Glutamatergic neuron (in vitro differentiated cells): ENCODE measurements at regions not wholly inside any gene's neighbourhood (a gene's known extent, or its start where the extent isn't known, plus 50 kb on each side); places are given as distances from the start of the nearest gene placed in this dataset.

Experiments
- DNase-seq: peaks from one replicate; pipeline ENCODE4 v3.0.0; 2022
- H3K27ac Mint-ChIP-seq: one replicate; pipeline ENCODE4 v1.8.0; 2020; ENCODE audit warnings: mild to moderate bottlenecking, mixed read lengths, inconsistent platforms; ENCODE audit not compliant: unreplicated experiment
- H3K27me3 Mint-ChIP-seq: one replicate; pipeline ENCODE4 v1.8.0; 2020; ENCODE audit warnings: mild to moderate bottlenecking, moderate library complexity, mixed read lengths, inconsistent platforms; ENCODE audit not compliant: unreplicated experiment
- H3K36me3 Mint-ChIP-seq: one replicate; pipeline ENCODE4 v1.8.0; 2020; ENCODE audit warnings: mild to moderate bottlenecking, mixed read lengths, inconsistent platforms; ENCODE audit not compliant: unreplicated experiment
- H3K4me1 Mint-ChIP-seq: one replicate; pipeline ENCODE4 v1.8.0; 2020; ENCODE audit warnings: mild to moderate bottlenecking, low read depth, mixed read lengths, inconsistent platforms; ENCODE audit not compliant: unreplicated experiment
- H3K4me3 Mint-ChIP-seq: one replicate; pipeline ENCODE4 v1.8.0; 2020; ENCODE audit warnings: mild to moderate bottlenecking, mixed read lengths, inconsistent platforms; ENCODE audit not compliant: unreplicated experiment
- H3K9me3 Mint-ChIP-seq: one replicate; pipeline ENCODE4 v1.8.0; 2020; ENCODE audit warnings: mild to moderate bottlenecking, moderate library complexity, mixed read lengths, inconsistent platforms; ENCODE audit not compliant: unreplicated experiment
- TF ChIP-seq, protein P1 (sequence below): fragments of 200-600 bp; sonication (generic); IDR thresholded peaks from one replicate; pipeline ENCODE4 v1.5.0; 2021; ENCODE audit not compliant: partially characterized antibody, unreplicated experiment

DNA sequence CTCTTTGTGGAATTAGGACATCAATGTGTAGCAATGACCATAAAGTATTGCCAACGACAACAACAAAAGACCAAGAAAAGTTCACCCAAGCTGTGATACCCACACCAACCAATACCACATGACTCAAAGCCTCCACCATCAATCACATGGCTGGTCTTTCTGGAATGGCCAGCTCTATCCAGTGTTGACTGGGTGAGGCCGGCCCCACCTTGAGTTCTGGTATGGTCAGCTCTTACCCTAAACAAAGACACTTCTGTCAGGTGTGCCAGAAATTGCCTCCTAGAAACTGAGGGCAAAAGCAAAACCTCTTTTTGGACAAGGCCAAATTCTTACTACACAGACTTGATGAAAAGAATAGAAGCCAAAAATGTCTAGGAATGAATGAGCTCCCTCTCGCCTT, 331.5 kb downstream of the ZNF608 start:
- Mint-ChIP-seq H3K36me3 (no peaks in the 10 kb centered on the region), H3K9me3 (no peaks in the 10 kb centered on the region), H3K27ac (no peak overlapping the region), H3K4me1 (peaks cover 4% of the 10 kb centered on the region), H3K4me3 (no peak overlapping the region), H3K27me3 (no peaks in the 10 kb centered on the region)
- TF ChIP-seq, protein P1, sequence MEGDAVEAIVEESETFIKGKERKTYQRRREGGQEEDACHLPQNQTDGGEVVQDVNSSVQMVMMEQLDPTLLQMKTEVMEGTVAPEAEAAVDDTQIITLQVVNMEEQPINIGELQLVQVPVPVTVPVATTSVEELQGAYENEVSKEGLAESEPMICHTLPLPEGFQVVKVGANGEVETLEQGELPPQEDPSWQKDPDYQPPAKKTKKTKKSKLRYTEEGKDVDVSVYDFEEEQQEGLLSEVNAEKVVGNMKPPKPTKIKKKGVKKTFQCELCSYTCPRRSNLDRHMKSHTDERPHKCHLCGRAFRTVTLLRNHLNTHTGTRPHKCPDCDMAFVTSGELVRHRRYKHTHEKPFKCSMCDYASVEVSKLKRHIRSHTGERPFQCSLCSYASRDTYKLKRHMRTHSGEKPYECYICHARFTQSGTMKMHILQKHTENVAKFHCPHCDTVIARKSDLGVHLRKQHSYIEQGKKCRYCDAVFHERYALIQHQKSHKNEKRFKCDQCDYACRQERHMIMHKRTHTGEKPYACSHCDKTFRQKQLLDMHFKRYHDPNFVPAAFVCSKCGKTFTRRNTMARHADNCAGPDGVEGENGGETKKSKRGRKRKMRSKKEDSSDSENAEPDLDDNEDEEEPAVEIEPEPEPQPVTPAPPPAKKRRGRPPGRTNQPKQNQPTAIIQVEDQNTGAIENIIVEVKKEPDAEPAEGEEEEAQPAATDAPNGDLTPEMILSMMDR = no peak
- DNase-seq = no peak

GRCh38 chr5:124410539-124411488, 335.6 kb downstream of the ZNF608 start:
- TF ChIP-seq, protein P1 = no peak
- no peak overlapping the region for H3K4me3 Mint-ChIP-seq
- H3K36me3 Mint-ChIP-seq = no peaks in the 10 kb centered on the region
- no peak for DNase-seq
- H3K27ac Mint-ChIP-seq = no peak overlapping the region
- H3K9me3 Mint-ChIP-seq = no peaks in the 10 kb centered on the region
- no peaks in the 10 kb centered on the region for H3K4me1 Mint-ChIP-seq
- H3K27me3 Mint-ChIP-seq = no peaks in the 10 kb centered on the region

DNA sequence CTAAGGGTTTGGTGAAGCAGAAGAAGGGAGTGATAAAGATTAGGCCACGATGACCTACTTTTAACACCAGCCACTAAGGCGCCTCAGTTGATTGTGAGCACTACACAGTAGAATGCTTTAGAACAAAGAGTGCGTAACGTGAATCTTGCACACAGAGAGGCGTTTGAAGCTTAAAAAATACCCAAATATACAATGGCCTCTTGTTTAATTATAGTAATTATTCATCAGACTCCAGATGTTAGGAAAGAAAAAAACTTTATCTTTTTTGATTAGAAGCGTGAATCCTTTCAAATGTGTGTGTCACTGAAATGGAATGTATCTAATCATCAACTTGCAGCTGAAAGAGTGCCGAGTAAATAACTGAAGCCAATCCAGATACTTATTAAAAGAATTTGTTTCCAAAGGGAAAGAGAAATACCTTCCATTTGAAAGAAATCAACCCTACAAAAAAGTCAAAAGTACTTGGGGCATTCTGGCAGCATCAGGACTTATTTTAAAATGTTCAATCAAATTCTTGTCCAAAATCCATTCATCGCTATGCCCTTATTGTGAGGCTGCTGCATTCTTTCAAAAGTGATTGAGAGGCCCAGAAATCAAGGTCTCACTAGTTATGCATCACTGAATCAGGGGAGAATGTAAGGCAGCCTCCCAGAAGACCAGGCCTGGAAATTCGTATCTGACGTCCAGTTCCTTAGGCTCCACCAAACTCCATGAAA, 337.5 kb downstream of the ZNF608 start:
- H3K4me1 Mint-ChIP-seq = no peaks in the 10 kb centered on the region
- H3K27me3 Mint-ChIP-seq = no peaks in the 10 kb centered on the region
- H3K36me3 Mint-ChIP-seq = no peaks in the 10 kb centered on the region
- TF ChIP-seq, protein P1 = no peak
- H3K4me3 Mint-ChIP-seq = no peak overlapping the region
- no peaks in the 10 kb centered on the region for H3K9me3 Mint-ChIP-seq
- H3K27ac Mint-ChIP-seq = no peak overlapping the region
- DNase-seq = no peak

GRCh38 chr5:124404796-124405195, 341.6 kb downstream of the ZNF608 start:
- no peaks in the 10 kb centered on the region for H3K27me3 Mint-ChIP-seq
- H3K27ac Mint-ChIP-seq = no peak overlapping the region
- H3K4me1 Mint-ChIP-seq = peaks cover 2% of the 10 kb centered on the region
- H3K36me3 Mint-ChIP-seq = no peaks in the 10 kb centered on the region
- DNase-seq = no peak
- TF ChIP-seq, protein P1 = no peak
- H3K4me3 Mint-ChIP-seq = no peak overlapping the region
- H3K9me3 Mint-ChIP-seq = no peaks in the 10 kb centered on the region

DNA sequence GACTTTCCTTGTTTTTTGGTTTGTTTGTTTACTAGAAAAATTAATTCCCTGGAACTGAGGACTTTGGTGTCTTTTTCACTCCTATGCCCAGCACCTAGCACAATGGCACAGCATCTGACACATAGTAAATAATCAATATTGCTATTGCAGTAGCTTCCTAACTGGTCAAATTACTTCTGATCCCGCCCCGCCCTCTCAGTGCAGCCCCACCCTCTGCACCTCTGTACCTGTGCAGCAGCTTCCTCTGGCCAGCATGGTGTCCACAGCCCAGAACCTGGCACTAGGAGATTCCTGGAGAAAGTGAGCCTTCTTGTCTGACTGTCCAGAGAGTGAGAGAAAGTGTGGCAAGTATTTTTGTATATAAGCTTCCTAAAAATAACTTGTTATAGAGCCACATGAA, 343.2 kb downstream of the ZNF608 start:
- H3K36me3 Mint-ChIP-seq = no peaks in the 10 kb centered on the region
- H3K4me3 Mint-ChIP-seq = no peak overlapping the region
- no peaks in the 10 kb centered on the region for H3K27me3 Mint-ChIP-seq
- no peaks in the 10 kb centered on the region for H3K9me3 Mint-ChIP-seq
- no peak overlapping the region for H3K27ac Mint-ChIP-seq
- H3K4me1 Mint-ChIP-seq = peaks cover 9% of the 10 kb centered on the region
- DNase-seq = no peak
- TF ChIP-seq, protein P1 = no peak
